GM23248 (cell line): ENCODE measurements at regions not wholly inside any gene's neighbourhood (a gene's known extent, or its start where the extent isn't known, plus 50 kb on each side); places are given as distances from the start of the nearest gene placed in this dataset.

Source experiments
- EZH2 ChIP-seq: fragments of 200-600 bp; sonication (generic); IDR thresholded peaks from 2 replicates; pipeline ENCODE4 v1.6.1; 2018; ENCODE audit warnings: antibody characterized with exemption, mild to moderate bottlenecking; ENCODE audit not compliant: insufficient read depth, poor library complexity, severe bottlenecking
- EZH2phosphoT487 ChIP-seq: fragments of 200-600 bp; sonication (generic); IDR thresholded peaks from 2 replicates; pipeline ENCODE4 v1.6.1; 2018; ENCODE audit warnings: antibody characterized with exemption, moderate library complexity, mild to moderate bottlenecking, low read depth; ENCODE audit not compliant: insufficient read depth

GRCh38 chr2:133721118-133721517 lies 152.9 kb upstream of the NCKAP5 start:
- no peak for TF ChIP-seq EZH2
- no peak for TF ChIP-seq EZH2phosphoT487
